ENCODE measurements at regions not wholly inside any gene's neighbourhood (a gene's known extent, or its start where the extent isn't known, plus 50 kb on each side); places are given as distances from the start of the nearest gene placed in this dataset.

DNA sequence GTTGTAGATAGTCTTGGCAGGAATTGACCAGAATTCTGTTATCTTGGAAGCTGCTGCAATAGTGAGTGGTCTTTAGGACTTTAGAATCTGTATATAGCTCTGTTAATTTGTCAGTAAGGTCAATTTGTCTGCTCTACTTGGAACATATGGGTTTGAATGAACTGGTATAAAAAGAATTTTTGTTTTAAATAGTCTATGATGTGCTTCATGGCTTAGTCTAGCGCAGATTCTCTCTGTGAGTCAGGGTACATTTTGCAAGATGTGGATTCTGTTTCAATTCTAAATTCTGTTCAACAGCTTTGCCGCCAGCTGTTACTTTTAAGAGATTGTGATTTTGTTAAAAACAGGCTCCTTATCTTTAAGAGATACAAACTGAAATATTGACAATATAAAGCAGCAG lies 135.9 kb upstream of the AGBL1 start:
- TF ChIP-seq CTCF (conservative IDR thresholded peaks at IDR 0.05; ENCODE audit: low read length) (no peak), EZH2phosphoT487 (IDR thresholded peaks at IDR 0.05; ENCODE audit: borderline replicate concordance) (no peak)

Measured in Loucy (cell line).